H9 (cell line): ENCODE measurements at regions not wholly inside any gene's neighbourhood (a gene's known extent, or its start where the extent isn't known, plus 50 kb on each side); places are given as distances from the start of the nearest gene placed in this dataset.

ENCODE experiments used
- DNase-seq: peaks from one replicate; pipeline ENCODE4 v3.0.0-alpha.2; 2017
- H2AFZ ChIP-seq: one replicate; pipeline ENCODE4 v1.6.1; 2013; ENCODE audit warnings: mild to moderate bottlenecking, low read length, control low read depth, moderate library complexity
- H2AK5ac ChIP-seq: 2 replicates; pipeline ENCODE4 v1.6.1; 2013; ENCODE audit warnings: low read length, control low read depth, mixed read lengths; ENCODE audit not compliant: insufficient read length
- H2BK120ac ChIP-seq: one replicate; pipeline ENCODE4 v1.6.1; 2013; ENCODE audit warnings: low read depth, mild to moderate bottlenecking, low read length, control low read depth, inconsistent platforms; ENCODE audit not compliant: poor library complexity, severe bottlenecking
- H2BK12ac ChIP-seq: 2 replicates; pipeline ENCODE4 v1.6.1; 2013; ENCODE audit warnings: low read length, control low read depth, mixed read lengths, low read depth; ENCODE audit not compliant: insufficient read length
- H2BK15ac ChIP-seq: 2 replicates; pipeline ENCODE4 v1.6.1; 2013; ENCODE audit warnings: low read depth, low read length, control low read depth
- H2BK20ac ChIP-seq: one replicate; pipeline ENCODE4 v1.6.1; 2013; ENCODE audit warnings: low read depth, mild to moderate bottlenecking, low read length, control low read depth, inconsistent platforms; ENCODE audit not compliant: poor library complexity, severe bottlenecking
- H2BK5ac ChIP-seq: 2 replicates; pipeline ENCODE4 v1.6.1; 2013; ENCODE audit warnings: low read length, control low read depth, mixed read lengths; ENCODE audit not compliant: insufficient read length
- H3K14ac ChIP-seq: 2 replicates; pipeline ENCODE4 v1.6.1; 2013; ENCODE audit warnings: low read length, control low read depth; ENCODE audit not compliant: insufficient read depth
- H3K18ac ChIP-seq: 2 replicates; pipeline ENCODE4 v1.6.1; 2013; ENCODE audit warnings: low read depth, mild to moderate bottlenecking, mixed read lengths, low read length, control low read depth; ENCODE audit not compliant: insufficient read length
- H3K23ac ChIP-seq: 2 replicates; pipeline ENCODE4 v1.6.1; 2013; ENCODE audit warnings: low read length, control low read depth, mixed read lengths, low read depth; ENCODE audit not compliant: insufficient read length
- H3K23me2 ChIP-seq: 2 replicates; pipeline ENCODE4 v1.6.1; 2013; ENCODE audit warnings: low read depth, mild to moderate bottlenecking, mixed read lengths, low read length, control low read depth; ENCODE audit not compliant: insufficient read length, poor library complexity, severe bottlenecking
- H3K27ac ChIP-seq: 2 replicates; pipeline ENCODE4 v1.5.1; 2013; ENCODE audit warnings: low read length, control low read depth, mixed read lengths, low read depth; ENCODE audit not compliant: insufficient read length
- H3K27me3 ChIP-seq: 2 replicates; pipeline ENCODE4 v1.6.1; 2013; ENCODE audit warnings: low read length, control low read depth, inconsistent platforms; ENCODE audit not compliant: insufficient read depth
- H3K4ac ChIP-seq: 2 replicates; pipeline ENCODE4 v1.6.1; 2013; ENCODE audit warnings: low read depth, mild to moderate bottlenecking, control low read depth, inconsistent platforms, low read length, moderate library complexity
- H3K4me1 ChIP-seq: 2 replicates; pipeline ENCODE4 v1.6.1; 2013; ENCODE audit warnings: low read length, control low read depth, inconsistent platforms; ENCODE audit not compliant: insufficient read depth
- H3K4me2 ChIP-seq: 2 replicates; pipeline ENCODE4 v1.6.1; 2013; ENCODE audit warnings: low read length, control low read depth, mixed read lengths; ENCODE audit not compliant: insufficient read length, insufficient read depth
- H3K56ac ChIP-seq: 2 replicates; pipeline ENCODE4 v1.6.1; 2013; ENCODE audit warnings: low read depth, mild to moderate bottlenecking, mixed read lengths, low read length, control low read depth; ENCODE audit not compliant: insufficient read length
- H3K79me1 ChIP-seq: 2 replicates; pipeline ENCODE4 v1.6.1; 2013; ENCODE audit warnings: low read depth, mild to moderate bottlenecking, moderate library complexity, low read length, control low read depth, inconsistent platforms; ENCODE audit not compliant: insufficient read depth, poor library complexity, severe bottlenecking
- H3K79me2 ChIP-seq: 2 replicates; pipeline ENCODE4 v1.6.1; 2013; ENCODE audit warnings: low read length, control low read depth, inconsistent platforms; ENCODE audit not compliant: insufficient read depth
- H3K9ac ChIP-seq: 2 replicates; pipeline ENCODE4 v1.6.1; 2013; ENCODE audit warnings: low read length, control low read depth, mixed read lengths; ENCODE audit not compliant: insufficient read length; ENCODE audit errors: extremely low read depth
- H3K9me3 ChIP-seq: one replicate; pipeline ENCODE4 v1.6.1; 2013; ENCODE audit warnings: low read depth, low read length, inconsistent platforms; ENCODE audit not compliant: control insufficient read depth
- H3T11ph ChIP-seq: one replicate; pipeline ENCODE4 v1.6.1; 2013; ENCODE audit warnings: mild to moderate bottlenecking, low read length, control low read depth, inconsistent platforms
- H4K20me1 ChIP-seq: one replicate; pipeline ENCODE4 v1.6.1; 2013; ENCODE audit not compliant: control insufficient read depth, insufficient read length, insufficient read depth
- H4K5ac ChIP-seq: 2 replicates; pipeline ENCODE4 v1.6.1; 2013; ENCODE audit warnings: low read depth, mild to moderate bottlenecking, mixed read lengths, low read length, control low read depth; ENCODE audit not compliant: insufficient read length
- H4K8ac ChIP-seq: replicated peaks from 2 replicates; pipeline ENCODE4 v1.6.1; 2013; ENCODE audit warnings: low read length, control low read depth, mixed read lengths, low read depth; ENCODE audit not compliant: insufficient read length
- H4K91ac ChIP-seq: 2 replicates; pipeline ENCODE4 v1.6.1; 2013; ENCODE audit warnings: low read depth, mild to moderate bottlenecking, moderate library complexity, mixed read lengths, low read length, control low read depth; ENCODE audit not compliant: insufficient read length
- H3K27ac Mint-ChIP-seq, 3 experiments: 2 replicates in 2 of 3; 3 replicates in 1 of 3; pipeline ENCODE4 v1.8.0; 2020 to 2021; ENCODE audit warnings: mixed read lengths in 3 of 3, mild to moderate bottlenecking in 1 of 3, moderate library complexity in 1 of 3
- H3K27me3 Mint-ChIP-seq: 2 replicates; pipeline ENCODE4 v1.8.0; 2021; ENCODE audit warnings: low read depth, mild to moderate bottlenecking, moderate library complexity, mixed read lengths
- H3K36me3 Mint-ChIP-seq, 3 experiments: 2 replicates in 2 of 3; 3 replicates in 1 of 3; pipeline ENCODE4 v1.8.0; 2020 to 2021; ENCODE audit warnings: low read depth in 3 of 3, mixed read lengths in 3 of 3; ENCODE audit not compliant: insufficient read depth in 1 of 3
- H3K4me1 Mint-ChIP-seq, 2 experiments: 2 replicates each; pipeline ENCODE4 v1.8.0; 2020; ENCODE audit warnings: mixed read lengths in 2 of 2
- H3K4me3 Mint-ChIP-seq, 2 experiments: 2 replicates in 1 of 2; 3 replicates in 1 of 2; pipeline ENCODE4 v1.8.0; 2020 to 2021; ENCODE audit warnings: mild to moderate bottlenecking in 2 of 2, mixed read lengths in 2 of 2, moderate library complexity in 1 of 2
- H3K9me3 Mint-ChIP-seq, 2 experiments: 2 replicates in 1 of 2; 3 replicates in 1 of 2; pipeline ENCODE4 v1.8.0; 2020; ENCODE audit warnings: mild to moderate bottlenecking in 2 of 2, mixed read lengths in 2 of 2, moderate library complexity in 1 of 2
- CTCF ChIP-seq: fragments of 200-600 bp; sonication (generic); conservative IDR thresholded peaks from 3 replicates; pipeline ENCODE4 v1.8.0; 2021; ENCODE audit warnings: antibody characterized with exemption, mild to moderate bottlenecking
- WGBS: extraction: QIAGEN DNeasy Blood & Tissue Kit; methylation state at CpG from one replicate; pipeline ENCODE4 v1.1.7; 2013; ENCODE audit warnings: missing lambda C conversion rate, low lambda C conversion rate, mixed read lengths; ENCODE audit not compliant: insufficient read length; ENCODE audit errors: extremely low coverage; 5-methylcytosine and 5-hydroxymethylcytosine counted together

- Histone ChIP-seq H4K5ac (no peak overlapping the region), H3K56ac (no peak overlapping the region), H3K4me2 (no peak overlapping the region), H3K9me3 (no peaks in the 10 kb centered on the region), H3K79me2 (no peaks in the 10 kb centered on the region), H4K8ac (no peak overlapping the region), H4K91ac (no peak overlapping the region), H3K23ac (no peak overlapping the region), H3K4ac (no peak overlapping the region), H2BK20ac (no peak overlapping the region), H3K18ac (no peak overlapping the region), H2BK15ac (no peak overlapping the region), H3T11ph (no peak overlapping the region), H3K23me2 (no peaks in the 10 kb centered on the region), H2BK5ac (no peak overlapping the region), H2BK12ac (no peak overlapping the region), H3K27ac (no peak overlapping the region), H4K20me1 (no peaks in the 10 kb centered on the region), H3K79me1 (no peaks in the 10 kb centered on the region), H3K4me1 (no peaks in the 10 kb centered on the region), H3K27me3 (no peaks in the 10 kb centered on the region), H2AK5ac (no peak overlapping the region), H2BK120ac (no peak overlapping the region), H3K14ac (no peak overlapping the region), H3K9ac (no peak overlapping the region), H2AFZ (no peak overlapping the region)
- WGBS, result no CpG with 5 or more reads among the region's 1 CpG
- H3K36me3 Mint-ChIP-seq, result no peaks in the 10 kb centered on the region
- DNase-seq, result no peak
- H3K27ac Mint-ChIP-seq, result no peak overlapping the region; a peak in 1 of 7 replicates
- H3K4me3 Mint-ChIP-seq, result no peak overlapping the region
- no peaks in the 10 kb centered on the region; a peak in 1 of 4 replicates for H3K4me1 Mint-ChIP-seq
- no peaks in the 10 kb centered on the region for H3K27me3 Mint-ChIP-seq
- peaks cover 0 to 9% of the 10 kb centered on the region in 2 experiments; a peak in 3 of 5 replicates for H3K9me3 Mint-ChIP-seq
- TF ChIP-seq CTCF, result no peak
Observed at GRCh38 chr15:94909510-94909909, 678.1 kb downstream of the MCTP2 start.
